ENCODE measurements at regions not wholly inside any gene's neighbourhood (a gene's known extent, or its start where the extent isn't known, plus 50 kb on each side); places are given as distances from the start of the nearest gene placed in this dataset.

- TF ChIP-seq CTCF (IDR thresholded peaks at IDR 0.05; ENCODE audit: extremely low read depth in 1 of 2, insufficient read depth in 1 of 2, low read depth in 1 of 2, low read length in 2 of 2) (no peak), EZH2 (IDR thresholded peaks at IDR 0.05; ENCODE audit: borderline replicate concordance, low read depth, low read length, severe bottlenecking) (no peak), POLR2A (IDR thresholded peaks at IDR 0.05; ENCODE audit: low read depth, low read length) (no peak)
Observed at GRCh38 chr5:117675646-117676045, 1101.0 kb upstream of the SEMA6A start.
